HG02885 (cell line): ENCODE measurements at regions not wholly inside any gene's neighbourhood (a gene's known extent, or its start where the extent isn't known, plus 50 kb on each side); places are given as distances from the start of the nearest gene placed in this dataset.

ENCODE experiments used
- ATAC-seq: cut with Tn5 transposase; IDR thresholded peaks from one replicate; pipeline ENCODE4 v1.9.1; 2021; ENCODE audit warnings: mild to moderate bottlenecking; ENCODE audit not compliant: unreplicated experiment, poor library complexity

GRCh38 chr2:39512941-39513340 lies 75.9 kb upstream of the MAP4K3 start:
- no peak for ATAC-seq

GRCh38 chr2:39513641-39514094 lies 76.6 kb upstream of the MAP4K3 start:
- ATAC-seq = peak; percentile 95

GRCh38 chr2:39514825-39515224 lies 77.7 kb upstream of the MAP4K3 start:
- no peak for ATAC-seq

GRCh38 chr2:39515273-39515896 lies 78.3 kb upstream of the MAP4K3 start:
- ATAC-seq = no peak

- ATAC-seq = no peak
Measured at GRCh38 chr2:39515897-39516346, 78.8 kb upstream of the MAP4K3 start.

- no peak for ATAC-seq
Measured at GRCh38 chr2:39516347-39517101, 79.4 kb upstream of the MAP4K3 start.

- ATAC-seq = no peak
Measured at GRCh38 chr2:39517102-39517436, 80.0 kb upstream of the MAP4K3 start.

GRCh38 chr2:39517622-39518021 lies 80.5 kb upstream of the MAP4K3 start:
- ATAC-seq = no peak

- no peak for ATAC-seq
Measured at GRCh38 chr2:39519886-39520285, 82.8 kb upstream of the MAP4K3 start.

GRCh38 chr2:39521876-39522517 lies 84.9 kb upstream of the MAP4K3 start:
- ATAC-seq = no peak

- ATAC-seq = no peak
Measured at GRCh38 chr2:39522518-39522877, 85.4 kb upstream of the MAP4K3 start.

- no peak for ATAC-seq
Measured at GRCh38 chr2:39523308-39524044, 86.4 kb upstream of the MAP4K3 start.

- ATAC-seq = no peak
Measured at GRCh38 chr2:39524061-39524460, 87.0 kb upstream of the MAP4K3 start.

GRCh38 chr2:39524756-39525635 lies 87.9 kb upstream of the MAP4K3 start:
- ATAC-seq = no peak

GRCh38 chr2:39525636-39526412 lies 88.7 kb upstream of the MAP4K3 start:
- ATAC-seq = peak; percentile 34

- no peak for ATAC-seq
Measured at GRCh38 chr2:39528701-39529100, 91.6 kb upstream of the MAP4K3 start.

GRCh38 chr2:39529836-39530235 lies 92.8 kb upstream of the MAP4K3 start:
- ATAC-seq = no peak

GRCh38 chr2:39530411-39530866 lies 93.4 kb upstream of the MAP4K3 start:
- no peak for ATAC-seq

- ATAC-seq = no peak
Measured at GRCh38 chr2:39531220-39531777, 94.2 kb upstream of the MAP4K3 start.
